Activated T-cell treated with anti-CD3 and anti-CD28 coated beads, Interleukin-2, amount 50 U/mL, for 24 hours (primary cell): ENCODE measurements at regions not wholly inside any gene's neighbourhood (a gene's known extent, or its start where the extent isn't known, plus 50 kb on each side); places are given as distances from the start of the nearest gene placed in this dataset.

ENCODE experiments used
- DNase-seq: peaks from one replicate; pipeline ENCODE4 v3.0.0-alpha.2; 2020
- H3K27ac Mint-ChIP-seq: 2 replicates; pipeline ENCODE4 v1.8.0; 2020; ENCODE audit warnings: mild to moderate bottlenecking, mixed read lengths
- H3K27me3 Mint-ChIP-seq: 2 replicates; pipeline ENCODE4 v1.8.0; 2020; ENCODE audit warnings: mixed read lengths
- H3K36me3 Mint-ChIP-seq: 2 replicates; pipeline ENCODE4 v1.8.0; 2020; ENCODE audit warnings: low read depth, mixed read lengths
- H3K4me1 Mint-ChIP-seq: 2 replicates; pipeline ENCODE4 v1.8.0; 2020; ENCODE audit warnings: low read depth, mixed read lengths
- H3K4me3 Mint-ChIP-seq: 2 replicates; pipeline ENCODE4 v1.8.0; 2020; ENCODE audit warnings: mild to moderate bottlenecking, moderate library complexity, mixed read lengths
- H3K9me3 Mint-ChIP-seq: 2 replicates; pipeline ENCODE4 v1.8.0; 2020; ENCODE audit warnings: mixed read lengths

- no peaks in the 10 kb centered on the region for H3K4me1 Mint-ChIP-seq
- no peaks in the 10 kb centered on the region for H3K27me3 Mint-ChIP-seq
- no peak overlapping the region for H3K27ac Mint-ChIP-seq
- H3K4me3 Mint-ChIP-seq: no peak overlapping the region
- H3K9me3 Mint-ChIP-seq: no peaks in the 10 kb centered on the region
- no peak for DNase-seq
- no peaks in the 10 kb centered on the region for H3K36me3 Mint-ChIP-seq
Measured at GRCh38 chr7:115707258-115708012, 323.1 kb downstream of the TFEC start.

- H3K27me3 Mint-ChIP-seq: no peaks in the 10 kb centered on the region
- H3K4me1 Mint-ChIP-seq: no peaks in the 10 kb centered on the region
- no peak overlapping the region for H3K27ac Mint-ChIP-seq
- DNase-seq: no peak
- no peaks in the 10 kb centered on the region for H3K9me3 Mint-ChIP-seq
- H3K36me3 Mint-ChIP-seq: no peaks in the 10 kb centered on the region
- no peak overlapping the region for H3K4me3 Mint-ChIP-seq
Measured at GRCh38 chr7:115704884-115705283, 325.7 kb downstream of the TFEC start.

GRCh38 chr7:115701141-115701540 lies 329.4 kb downstream of the TFEC start:
- no peaks in the 10 kb centered on the region for H3K27me3 Mint-ChIP-seq
- H3K4me1 Mint-ChIP-seq: no peaks in the 10 kb centered on the region
- no peak overlapping the region for H3K4me3 Mint-ChIP-seq
- no peak for DNase-seq
- H3K36me3 Mint-ChIP-seq: no peaks in the 10 kb centered on the region
- no peak overlapping the region for H3K27ac Mint-ChIP-seq
- no peaks in the 10 kb centered on the region for H3K9me3 Mint-ChIP-seq

- no peak overlapping the region for H3K27ac Mint-ChIP-seq
- H3K4me1 Mint-ChIP-seq: no peaks in the 10 kb centered on the region
- H3K9me3 Mint-ChIP-seq: no peaks in the 10 kb centered on the region
- no peak for DNase-seq
- H3K27me3 Mint-ChIP-seq: peaks cover 4% of the 10 kb centered on the region
- no peaks in the 10 kb centered on the region for H3K36me3 Mint-ChIP-seq
- no peak overlapping the region for H3K4me3 Mint-ChIP-seq
Measured at GRCh38 chr7:115694424-115694823, 336.1 kb downstream of the TFEC start.

- DNase-seq: no peak
- Mint-ChIP-seq H3K27ac (no peak overlapping the region), H3K27me3 (peaks cover 4% of the 10 kb centered on the region), H3K4me3 (no peak overlapping the region), H3K36me3 (no peaks in the 10 kb centered on the region), H3K4me1 (no peaks in the 10 kb centered on the region), H3K9me3 (no peaks in the 10 kb centered on the region)
Measured at GRCh38 chr7:115693779-115694178, 336.8 kb downstream of the TFEC start.

- Mint-ChIP-seq H3K4me1 (no peaks in the 10 kb centered on the region), H3K9me3 (no peaks in the 10 kb centered on the region), H3K4me3 (no peak overlapping the region), H3K36me3 (no peaks in the 10 kb centered on the region), H3K27me3 (no peaks in the 10 kb centered on the region), H3K27ac (no peak overlapping the region)
- no peak for DNase-seq
Measured at GRCh38 chr7:115689941-115690340, 340.6 kb downstream of the TFEC start.

- H3K4me1 Mint-ChIP-seq: no peaks in the 10 kb centered on the region
- no peak overlapping the region for H3K27ac Mint-ChIP-seq
- H3K27me3 Mint-ChIP-seq: no peaks in the 10 kb centered on the region
- H3K9me3 Mint-ChIP-seq: no peaks in the 10 kb centered on the region
- no peaks in the 10 kb centered on the region for H3K36me3 Mint-ChIP-seq
- no peak for DNase-seq
- H3K4me3 Mint-ChIP-seq: no peak overlapping the region
Measured at GRCh38 chr7:115683093-115683492, 347.5 kb downstream of the TFEC start.

GRCh38 chr7:115682507-115682906 lies 348.1 kb downstream of the TFEC start:
- Mint-ChIP-seq H3K9me3 (no peaks in the 10 kb centered on the region), H3K27me3 (no peaks in the 10 kb centered on the region), H3K27ac (no peak overlapping the region), H3K4me3 (no peak overlapping the region), H3K36me3 (no peaks in the 10 kb centered on the region), H3K4me1 (no peaks in the 10 kb centered on the region)
- no peak for DNase-seq

GRCh38 chr7:115680921-115681320 lies 349.6 kb downstream of the TFEC start:
- DNase-seq: no peak
- H3K4me1 Mint-ChIP-seq: no peaks in the 10 kb centered on the region
- H3K27ac Mint-ChIP-seq: no peak overlapping the region
- no peaks in the 10 kb centered on the region for H3K36me3 Mint-ChIP-seq
- no peaks in the 10 kb centered on the region for H3K27me3 Mint-ChIP-seq
- no peak overlapping the region for H3K4me3 Mint-ChIP-seq
- H3K9me3 Mint-ChIP-seq: no peaks in the 10 kb centered on the region

GRCh38 chr7:115679976-115680375 lies 350.6 kb downstream of the TFEC start:
- H3K27me3 Mint-ChIP-seq: no peaks in the 10 kb centered on the region
- DNase-seq: no peak
- no peaks in the 10 kb centered on the region for H3K9me3 Mint-ChIP-seq
- no peak overlapping the region for H3K4me3 Mint-ChIP-seq
- no peaks in the 10 kb centered on the region for H3K36me3 Mint-ChIP-seq
- H3K27ac Mint-ChIP-seq: no peak overlapping the region
- H3K4me1 Mint-ChIP-seq: no peaks in the 10 kb centered on the region

GRCh38 chr7:115679423-115679822 lies 351.1 kb downstream of the TFEC start:
- no peaks in the 10 kb centered on the region for H3K4me1 Mint-ChIP-seq
- H3K4me3 Mint-ChIP-seq: no peak overlapping the region
- no peaks in the 10 kb centered on the region for H3K27me3 Mint-ChIP-seq
- H3K36me3 Mint-ChIP-seq: no peaks in the 10 kb centered on the region
- H3K9me3 Mint-ChIP-seq: no peaks in the 10 kb centered on the region
- no peak overlapping the region for H3K27ac Mint-ChIP-seq
- no peak for DNase-seq

GRCh38 chr7:115678086-115678982 lies 352.2 kb downstream of the TFEC start:
- no peak overlapping the region for H3K4me3 Mint-ChIP-seq
- H3K27ac Mint-ChIP-seq: no peak overlapping the region
- no peak for DNase-seq
- no peaks in the 10 kb centered on the region for H3K4me1 Mint-ChIP-seq
- H3K9me3 Mint-ChIP-seq: no peaks in the 10 kb centered on the region
- H3K36me3 Mint-ChIP-seq: no peaks in the 10 kb centered on the region
- H3K27me3 Mint-ChIP-seq: no peaks in the 10 kb centered on the region

GRCh38 chr7:115676707-115677106 lies 353.9 kb downstream of the TFEC start:
- no peaks in the 10 kb centered on the region for H3K4me1 Mint-ChIP-seq
- H3K27ac Mint-ChIP-seq: no peak overlapping the region

GRCh38 chr7:115676080-115676479 lies 354.5 kb downstream of the TFEC start:
- Mint-ChIP-seq H3K4me1 (no peaks in the 10 kb centered on the region), H3K4me3 (no peak overlapping the region)

More at GRCh38 chr7:115676707-115677106, 353.9 kb downstream of the TFEC start:
- no peaks in the 10 kb centered on the region for H3K27me3 Mint-ChIP-seq
- no peaks in the 10 kb centered on the region for H3K36me3 Mint-ChIP-seq
- no peak overlapping the region for H3K4me3 Mint-ChIP-seq
- H3K9me3 Mint-ChIP-seq: no peaks in the 10 kb centered on the region
- DNase-seq: no peak

GRCh38 chr7:115674467-115675024 lies 356.0 kb downstream of the TFEC start:
- Mint-ChIP-seq H3K4me1 (no peaks in the 10 kb centered on the region), H3K9me3 (no peaks in the 10 kb centered on the region), H3K4me3 (no peak overlapping the region), H3K27ac (no peak overlapping the region), H3K36me3 (no peaks in the 10 kb centered on the region), H3K27me3 (no peaks in the 10 kb centered on the region)
- no peak for DNase-seq

More at GRCh38 chr7:115676080-115676479, 354.5 kb downstream of the TFEC start:
- no peak for DNase-seq
- Mint-ChIP-seq H3K27me3 (no peaks in the 10 kb centered on the region), H3K27ac (no peak overlapping the region), H3K36me3 (no peaks in the 10 kb centered on the region), H3K9me3 (no peaks in the 10 kb centered on the region)
